ENCODE measurements at regions not wholly inside any gene's neighbourhood (a gene's known extent, or its start where the extent isn't known, plus 50 kb on each side); places are given as distances from the start of the nearest gene placed in this dataset.

DNA sequence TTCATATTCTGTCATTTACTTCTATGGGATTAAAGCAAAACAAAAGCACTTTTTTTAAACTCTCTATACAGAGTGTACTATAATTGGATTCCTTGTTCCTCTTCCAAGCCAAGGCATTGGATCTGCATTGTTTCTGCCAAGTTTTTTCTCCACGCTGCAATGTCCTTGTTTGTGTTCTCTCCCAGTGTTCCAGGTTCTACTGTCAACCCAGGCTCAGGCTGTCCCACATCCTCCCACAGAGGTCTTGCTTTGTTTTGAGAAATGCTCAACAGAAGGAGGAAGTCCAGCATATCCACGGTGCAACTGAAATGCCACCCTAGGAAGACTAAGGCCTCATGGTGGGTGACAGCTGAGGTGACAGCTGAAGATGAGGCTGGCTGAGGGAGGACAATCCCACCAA lies 287.1 kb upstream of the PRDM1 start:
- H3K27ac Mint-ChIP-seq, result no peak overlapping the region
- H3K36me3 Mint-ChIP-seq, result no peaks in the 10 kb centered on the region
- no peaks in the 10 kb centered on the region for H3K36me3 ChIP-seq (ENCODE audit: control insufficient read depth, insufficient read depth, low read length)
- no peaks in the 10 kb centered on the region for H3K9me3 Mint-ChIP-seq
- TF ChIP-seq, protein P1, sequence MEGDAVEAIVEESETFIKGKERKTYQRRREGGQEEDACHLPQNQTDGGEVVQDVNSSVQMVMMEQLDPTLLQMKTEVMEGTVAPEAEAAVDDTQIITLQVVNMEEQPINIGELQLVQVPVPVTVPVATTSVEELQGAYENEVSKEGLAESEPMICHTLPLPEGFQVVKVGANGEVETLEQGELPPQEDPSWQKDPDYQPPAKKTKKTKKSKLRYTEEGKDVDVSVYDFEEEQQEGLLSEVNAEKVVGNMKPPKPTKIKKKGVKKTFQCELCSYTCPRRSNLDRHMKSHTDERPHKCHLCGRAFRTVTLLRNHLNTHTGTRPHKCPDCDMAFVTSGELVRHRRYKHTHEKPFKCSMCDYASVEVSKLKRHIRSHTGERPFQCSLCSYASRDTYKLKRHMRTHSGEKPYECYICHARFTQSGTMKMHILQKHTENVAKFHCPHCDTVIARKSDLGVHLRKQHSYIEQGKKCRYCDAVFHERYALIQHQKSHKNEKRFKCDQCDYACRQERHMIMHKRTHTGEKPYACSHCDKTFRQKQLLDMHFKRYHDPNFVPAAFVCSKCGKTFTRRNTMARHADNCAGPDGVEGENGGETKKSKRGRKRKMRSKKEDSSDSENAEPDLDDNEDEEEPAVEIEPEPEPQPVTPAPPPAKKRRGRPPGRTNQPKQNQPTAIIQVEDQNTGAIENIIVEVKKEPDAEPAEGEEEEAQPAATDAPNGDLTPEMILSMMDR (IDR thresholded peaks at IDR 0.05), result no peak
- intact Hi-C loops (cut with micrococcal nuclease), result no loop called here
- no peaks in the 10 kb centered on the region for H3K4me1 Mint-ChIP-seq
- DNase-seq (no peak), ATAC-seq (no peak)
- H3K4me1 ChIP-seq (ENCODE audit: control insufficient read depth, insufficient read depth, low read length), result no peaks in the 10 kb centered on the region
- H3K4me3 Mint-ChIP-seq, result no peak overlapping the region
- no peak overlapping the region for H3K27ac ChIP-seq (ENCODE audit: low read length)
- H3K27me3 ChIP-seq (ENCODE audit: control insufficient read depth, insufficient read depth, low read length), result no peaks in the 10 kb centered on the region
- no peak overlapping the region for H3K4me3 ChIP-seq (ENCODE audit: low read length)
- 44% methylated on average over 2 of the region's 2 CpGs for WGBS (ENCODE audit: insufficient coverage)
- no peaks in the 10 kb centered on the region for H3K9me3 ChIP-seq (ENCODE audit: control insufficient read depth, insufficient read depth, low read length)
- no peaks in the 10 kb centered on the region for H3K27me3 Mint-ChIP-seq (ENCODE audit: low read depth in 2 of 2)

DNA sequence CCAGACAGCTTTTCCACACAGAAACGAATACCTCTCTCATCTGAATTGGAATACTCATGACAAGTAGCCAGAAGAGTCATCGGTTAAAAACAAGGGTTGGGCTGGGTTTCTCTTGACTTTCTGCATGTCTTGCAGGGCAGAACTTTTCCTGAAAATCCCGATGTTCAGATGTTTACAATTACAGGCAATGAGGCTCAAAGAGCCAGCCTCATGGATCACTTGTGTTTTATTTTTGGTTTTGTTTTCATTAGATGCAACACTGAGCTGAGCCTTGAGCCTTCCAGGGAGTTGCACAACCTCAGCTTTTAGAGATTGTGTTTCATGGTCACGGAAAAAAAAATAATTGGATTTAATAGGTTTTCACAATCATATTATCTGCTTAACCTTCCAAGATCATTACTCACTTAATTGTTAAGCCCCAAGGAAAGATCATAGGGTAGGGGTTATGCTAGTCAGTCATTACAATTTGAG lies 288.1 kb upstream of the PRDM1 start:
- WGBS (ENCODE audit: insufficient coverage), result 90% methylated on average over 3 of the region's 4 CpGs
- Histone ChIP-seq H3K4me3 (ENCODE audit: low read length) (no peak overlapping the region), H3K27ac (ENCODE audit: low read length) (no peak overlapping the region), H3K9me3 (ENCODE audit: control insufficient read depth, insufficient read depth, low read length) (no peaks in the 10 kb centered on the region), H3K27me3 (ENCODE audit: control insufficient read depth, insufficient read depth, low read length) (no peaks in the 10 kb centered on the region), H3K36me3 (ENCODE audit: control insufficient read depth, insufficient read depth, low read length) (no peaks in the 10 kb centered on the region), H3K4me1 (ENCODE audit: control insufficient read depth, insufficient read depth, low read length) (peaks cover 2% of the 10 kb centered on the region)
- H3K4me1 Mint-ChIP-seq, result peaks cover 0 to 3% of the 10 kb centered on the region in 2 donors
- ATAC-seq (no peak), DNase-seq (no peak)
- H3K27me3 Mint-ChIP-seq (ENCODE audit: low read depth in 2 of 2), result no peaks in the 10 kb centered on the region
- TF ChIP-seq, protein P1 (IDR thresholded peaks at IDR 0.05), result no peak
- H3K4me3 Mint-ChIP-seq, result no peak overlapping the region
- no peaks in the 10 kb centered on the region for H3K9me3 Mint-ChIP-seq
- intact Hi-C loops (cut with micrococcal nuclease), result no loop called here
- no peak overlapping the region for H3K27ac Mint-ChIP-seq
- H3K36me3 Mint-ChIP-seq, result no peaks in the 10 kb centered on the region

DNA sequence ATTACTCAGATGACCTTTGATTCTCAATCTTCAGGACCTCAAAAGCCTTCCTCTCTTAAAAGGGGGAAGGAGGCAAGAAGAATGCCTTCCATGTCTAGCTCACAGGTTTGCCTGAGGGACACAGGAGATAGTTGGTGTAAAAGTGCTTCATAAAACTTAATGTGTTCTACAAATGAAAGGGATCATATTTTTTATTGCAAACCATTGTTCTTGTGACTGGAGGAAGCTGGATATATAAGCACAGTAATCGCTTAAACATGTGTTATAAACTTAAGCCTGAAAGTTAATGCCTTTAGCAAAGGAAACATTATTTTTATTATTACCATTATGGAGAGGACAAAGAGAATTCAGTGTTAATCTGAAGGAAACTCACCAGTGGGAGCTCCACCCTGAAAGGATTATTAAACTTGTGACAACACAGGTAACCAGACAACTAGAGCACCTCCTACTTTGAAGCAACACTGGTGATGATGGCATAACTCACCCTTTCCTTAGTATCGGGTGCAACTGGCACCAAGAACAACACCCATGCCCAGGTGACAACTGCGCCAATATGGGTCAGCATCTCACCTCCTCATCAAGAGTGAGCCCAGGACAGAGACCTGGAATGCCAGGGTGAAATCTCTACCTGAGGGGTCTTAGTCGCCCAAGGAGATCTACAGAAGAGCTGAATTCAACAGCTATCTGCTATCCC lies 288.7 kb upstream of the PRDM1 start:
- no peaks in the 10 kb centered on the region for H3K36me3 Mint-ChIP-seq
- Histone ChIP-seq H3K27me3 (ENCODE audit: control insufficient read depth, insufficient read depth, low read length) (no peaks in the 10 kb centered on the region), H3K27ac (ENCODE audit: low read length) (no peak overlapping the region), H3K9me3 (ENCODE audit: control insufficient read depth, insufficient read depth, low read length) (no peaks in the 10 kb centered on the region), H3K36me3 (ENCODE audit: control insufficient read depth, insufficient read depth, low read length) (no peaks in the 10 kb centered on the region), H3K4me3 (ENCODE audit: low read length) (no peak overlapping the region), H3K4me1 (ENCODE audit: control insufficient read depth, insufficient read depth, low read length) (peaks cover 3% of the 10 kb centered on the region)
- no peak overlapping the region for H3K27ac Mint-ChIP-seq
- ATAC-seq (no peak), DNase-seq (no peak)
- intact Hi-C loops (cut with micrococcal nuclease), result no loop called here
- WGBS (ENCODE audit: insufficient coverage), result 93% methylated on average over 3 of the region's 4 CpGs
- peaks cover 0 to 7% of the 10 kb centered on the region in 2 donors for H3K4me1 Mint-ChIP-seq
- TF ChIP-seq, protein P1 (IDR thresholded peaks at IDR 0.05), result no peak
- no peak overlapping the region for H3K4me3 Mint-ChIP-seq
- no peaks in the 10 kb centered on the region for H3K9me3 Mint-ChIP-seq
- H3K27me3 Mint-ChIP-seq (ENCODE audit: low read depth in 2 of 2), result no peaks in the 10 kb centered on the region

All from natural killer cell (primary cell).